ACC112 (cell line): ENCODE measurements at regions not wholly inside any gene's neighbourhood (a gene's known extent, or its start where the extent isn't known, plus 50 kb on each side); places are given as distances from the start of the nearest gene placed in this dataset.
A peak's percentile ranks its signal among the peaks of the same experiment; 100 is the strongest.

Experiments
- H2AFZ ChIP-seq: fragments of 200-600 bp; sonication (generic); one replicate; pipeline ENCODE4 v1.6.0; 2017; ENCODE audit warnings: antibody characterized with exemption, low read length; ENCODE audit not compliant: unreplicated experiment
- H3K27ac ChIP-seq: fragments of 200-600 bp; sonication (generic); 2 replicates; pipeline ENCODE4 v1.5.1; 2014; ENCODE audit warnings: low read depth, mild to moderate bottlenecking, antibody characterized with exemption, low read length, moderate library complexity
- H3K27me3 ChIP-seq: fragments of 200-600 bp; sonication (generic); 2 replicates; pipeline ENCODE4 v1.6.1; 2014; ENCODE audit warnings: mild to moderate bottlenecking, antibody characterized with exemption, low read length, moderate library complexity, mixed read lengths; ENCODE audit not compliant: insufficient read depth
- H3K36me3 ChIP-seq: fragments of 200-600 bp; sonication (generic); 2 replicates; pipeline ENCODE4 v1.6.1; 2016; ENCODE audit warnings: mild to moderate bottlenecking, antibody characterized with exemption, low read length, moderate library complexity, mixed read lengths; ENCODE audit not compliant: insufficient read depth
- H3K4me1 ChIP-seq: fragments of 200-600 bp; sonication (generic); one replicate; pipeline ENCODE4 v1.6.1; 2016; ENCODE audit warnings: low read length, mixed read lengths; ENCODE audit not compliant: insufficient read depth, unreplicated experiment, control insufficient read depth
- H3K4me3 ChIP-seq: fragments of 200-600 bp; sonication (generic); 2 replicates; pipeline ENCODE4 v1.5.1; 2014; ENCODE audit warnings: mild to moderate bottlenecking, low read depth, low read length
- H3K79me2 ChIP-seq: fragments of 200-600 bp; sonication (generic); one replicate; pipeline ENCODE4 v1.6.0; 2016; ENCODE audit warnings: low read length; ENCODE audit not compliant: control insufficient read depth, unreplicated experiment, insufficient read depth

DNA sequence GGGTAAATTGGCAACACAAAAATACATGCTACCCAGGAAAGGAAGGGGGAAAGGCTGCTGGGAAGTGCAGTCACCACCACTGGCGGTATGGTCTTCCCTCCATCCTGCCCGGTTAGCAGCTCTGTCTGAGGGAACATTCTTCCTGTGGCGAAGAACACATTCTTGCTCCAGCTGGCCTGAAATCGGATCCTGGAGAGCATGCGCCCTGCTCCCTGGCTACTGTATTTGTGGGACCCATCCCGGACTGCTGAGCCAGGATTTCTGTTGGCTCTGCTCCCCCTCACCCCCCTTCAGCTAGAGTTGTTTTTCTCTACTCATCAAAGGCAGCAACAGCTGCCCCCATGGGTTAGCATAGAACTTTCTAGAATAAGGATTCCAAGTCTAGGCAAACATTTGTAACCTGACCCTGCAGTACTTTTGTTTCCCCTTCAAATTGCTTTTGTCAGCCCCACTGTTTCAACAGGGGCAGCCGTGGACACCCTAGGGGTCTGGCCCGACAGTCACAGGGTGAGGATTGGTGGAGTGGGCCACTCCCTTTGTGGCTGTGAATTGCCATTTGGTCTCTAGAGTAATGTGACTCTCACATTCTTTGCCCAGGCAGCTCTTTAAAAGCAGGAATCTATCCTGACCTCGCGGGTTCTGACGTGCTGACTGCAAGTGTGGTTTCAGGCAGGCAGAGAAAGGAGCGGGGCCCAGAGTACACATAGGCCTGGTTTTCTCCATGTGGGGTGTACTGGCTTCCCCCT is 157.7 kb downstream of the TOMM20 start:
- Histone ChIP-seq H2AFZ (peak overlapping the region; percentile 90), H3K27me3 (no peaks in the 10 kb centered on the region), H3K27ac (peak overlapping the region; percentile 97), H3K79me2 (no peaks in the 10 kb centered on the region), H3K36me3 (no peaks in the 10 kb centered on the region), H3K4me3 (peak overlapping the region; percentile 58; the same call in 1 of the 2 replicates), H3K4me1 (peaks cover 47% of the 10 kb centered on the region)

DNA sequence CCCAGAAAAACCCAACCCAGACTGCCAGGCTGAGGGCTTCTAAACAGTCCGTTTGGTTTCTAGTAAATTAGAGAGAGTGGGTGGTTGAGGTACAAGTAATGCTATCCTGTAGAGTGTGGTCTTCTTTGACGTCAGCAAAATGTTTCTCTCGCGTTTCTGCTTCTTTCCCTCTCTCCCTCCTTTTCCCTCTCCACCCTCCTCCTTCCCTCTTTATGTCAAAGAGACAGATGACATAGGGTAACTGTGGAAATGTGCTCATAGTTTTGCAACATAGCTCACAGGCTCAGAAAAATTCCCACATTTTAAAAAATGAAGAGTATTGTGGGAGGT is 158.3 kb downstream of the TOMM20 start:
- Histone ChIP-seq H3K4me1 (peaks cover 42% of the 10 kb centered on the region), H2AFZ (peak overlapping the region; percentile 90), H3K36me3 (no peaks in the 10 kb centered on the region), H3K4me3 (peak overlapping the region; percentile 58), H3K27ac (peak overlapping the region; percentile 97), H3K79me2 (no peaks in the 10 kb centered on the region), H3K27me3 (no peaks in the 10 kb centered on the region)

DNA sequence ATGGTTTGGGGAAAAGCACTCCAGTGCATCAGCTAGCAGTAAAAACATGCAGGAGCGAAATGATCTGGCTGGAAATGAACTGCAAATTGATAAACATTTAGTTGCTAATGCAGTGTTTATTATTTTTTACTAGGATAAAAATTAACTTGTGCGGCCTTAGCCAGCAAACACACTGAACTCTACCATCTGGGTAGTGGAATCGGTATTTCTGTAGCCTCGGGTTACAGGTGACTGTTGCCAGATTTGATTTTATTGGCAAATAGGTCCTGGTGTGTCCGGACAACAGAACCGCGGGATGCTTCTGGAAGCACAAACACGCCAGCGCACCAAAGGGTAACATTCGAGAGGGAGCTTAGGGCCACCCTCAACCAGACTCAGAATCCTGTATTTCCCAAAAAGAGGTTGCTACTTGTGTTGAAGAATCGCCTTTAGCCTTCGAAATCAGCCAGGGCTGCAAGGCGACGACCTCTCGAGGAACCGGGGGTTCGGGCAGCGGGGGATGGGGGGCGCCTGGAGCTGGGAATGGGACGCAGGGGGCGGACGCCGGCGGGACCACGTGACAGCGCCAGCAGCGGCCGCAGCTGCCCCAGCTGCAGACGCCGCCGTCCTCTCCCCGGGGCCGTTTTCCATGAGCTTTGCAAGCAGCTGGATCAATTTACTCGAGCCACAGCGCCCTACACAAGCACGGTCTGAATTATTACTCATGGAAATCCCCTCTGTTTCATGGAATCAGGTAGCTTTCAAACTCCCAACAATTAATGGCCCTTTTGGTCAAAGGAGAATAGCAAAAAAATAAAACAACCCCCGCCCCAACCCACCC is 158.8 kb downstream of the TOMM20 start:
- Histone ChIP-seq H3K4me1 (peaks cover 42% of the 10 kb centered on the region), H3K27ac (peak overlapping the region; percentile 97), H2AFZ (peak overlapping the region; percentile 65)

DNA sequence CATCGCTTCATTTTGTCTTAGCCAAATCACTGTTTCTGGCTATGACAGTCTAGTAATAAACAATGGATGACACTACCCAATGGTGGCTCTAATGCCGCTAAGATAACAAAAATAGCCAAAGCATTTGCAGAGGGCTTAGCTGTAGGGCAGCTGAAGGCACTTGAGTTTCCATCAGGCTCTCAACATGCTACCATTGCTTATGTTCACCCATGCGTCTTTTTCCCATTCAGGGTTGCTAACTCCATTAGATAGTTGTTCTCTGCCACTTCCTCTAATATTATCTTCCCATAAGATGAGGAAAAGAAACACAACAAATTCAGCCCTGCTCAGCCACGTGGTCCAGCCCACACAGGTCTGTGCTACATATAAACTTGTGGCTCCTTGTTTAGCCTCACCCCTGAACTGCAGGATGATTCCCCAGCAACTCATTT is 159.6 kb downstream of the TOMM20 start:
- Histone ChIP-seq H3K4me1 (peaks cover 44% of the 10 kb centered on the region), H3K36me3 (no peaks in the 10 kb centered on the region), H2AFZ (peak overlapping the region; percentile 65), H3K27me3 (no peaks in the 10 kb centered on the region), H3K27ac (peak overlapping the region; percentile 97), H3K4me3 (peak overlapping the region; percentile 58), H3K79me2 (no peaks in the 10 kb centered on the region)

More for the DNA sequence above, 158.8 kb downstream of the TOMM20 start:
- Histone ChIP-seq H3K27me3 (no peaks in the 10 kb centered on the region), H3K79me2 (no peaks in the 10 kb centered on the region), H3K4me3 (peak overlapping the region; percentile 58), H3K36me3 (no peaks in the 10 kb centered on the region)

DNA sequence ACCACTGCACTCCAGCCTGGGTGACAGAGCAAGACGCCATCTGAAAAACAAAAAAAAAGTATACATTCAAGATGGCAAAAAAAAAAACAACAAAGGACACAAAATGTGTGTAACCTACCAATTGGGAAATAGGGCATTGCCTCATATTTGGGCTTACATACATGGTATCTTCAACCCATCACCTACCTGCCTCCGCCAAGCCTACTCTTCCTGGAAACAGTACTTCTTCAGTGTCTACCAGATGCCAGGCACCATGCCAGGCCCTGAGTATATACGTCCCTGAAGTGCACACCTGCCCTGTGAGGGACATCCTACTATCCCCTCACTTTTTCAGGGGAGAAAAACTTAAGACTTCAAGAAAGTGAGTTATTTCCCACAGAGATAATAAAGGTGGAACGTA is 160.2 kb downstream of the TOMM20 start:
- Histone ChIP-seq H3K4me3 (no peak overlapping the region), H3K27ac (no peak overlapping the region; the same call in 1 of the 2 replicates), H2AFZ (no peak overlapping the region), H3K27me3 (no peaks in the 10 kb centered on the region), H3K4me1 (peaks cover 49% of the 10 kb centered on the region), H3K36me3 (no peaks in the 10 kb centered on the region), H3K79me2 (no peaks in the 10 kb centered on the region)

DNA sequence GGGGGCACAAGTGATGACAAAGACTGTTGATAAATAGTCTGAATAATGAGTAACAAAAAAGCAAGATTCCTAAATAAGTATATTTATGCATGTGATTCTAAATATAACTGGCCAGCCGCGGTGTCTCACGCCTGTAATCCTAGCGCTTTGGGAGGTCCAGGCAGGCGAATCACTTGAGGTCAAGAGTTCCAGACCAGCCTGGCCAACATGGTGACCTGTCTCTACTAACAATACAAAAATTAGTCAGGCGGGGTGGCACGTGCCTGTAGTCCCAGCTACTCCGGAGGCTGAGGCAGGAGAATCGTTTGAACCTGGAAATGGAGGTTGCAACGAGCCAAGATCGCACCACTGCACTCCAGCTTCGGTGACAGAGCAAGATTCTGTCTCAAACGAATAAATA is 161.5 kb downstream of the TOMM20 start:
- Histone ChIP-seq H3K4me1 (peaks cover 61% of the 10 kb centered on the region), H3K4me3 (no peak overlapping the region), H3K79me2 (no peaks in the 10 kb centered on the region), H3K27me3 (no peaks in the 10 kb centered on the region), H3K36me3 (no peaks in the 10 kb centered on the region), H2AFZ (no peak overlapping the region), H3K27ac (no peak overlapping the region)

DNA sequence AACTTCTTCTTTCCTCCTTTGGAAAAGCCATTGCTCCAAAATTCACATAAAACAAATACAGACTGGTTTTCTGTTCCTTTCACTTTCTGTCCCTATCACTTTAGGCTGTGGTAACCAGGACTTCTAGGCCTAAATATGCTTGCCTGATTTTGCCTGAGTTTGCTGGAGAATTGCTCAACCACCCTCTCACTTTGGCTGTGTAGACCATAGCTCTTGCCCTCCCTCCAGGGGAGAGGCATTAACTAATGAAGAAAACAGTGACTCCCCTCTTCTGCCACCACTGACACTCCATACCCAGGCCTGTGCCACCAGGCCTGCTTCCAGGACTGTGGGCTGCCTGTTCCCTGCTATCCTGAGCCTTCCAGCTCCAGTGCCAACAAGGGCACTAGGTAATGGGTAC is 163.5 kb downstream of the TOMM20 start:
- no peaks in the 10 kb centered on the region for H3K27me3 ChIP-seq
- no peak overlapping the region for H3K4me3 ChIP-seq
- H3K79me2 ChIP-seq: no peaks in the 10 kb centered on the region
- H3K4me1 ChIP-seq: peaks cover 63% of the 10 kb centered on the region
- H3K36me3 ChIP-seq: no peaks in the 10 kb centered on the region
- peak overlapping the region; percentile 99 for H3K27ac ChIP-seq
- peak overlapping the region; percentile 81 for H2AFZ ChIP-seq

DNA sequence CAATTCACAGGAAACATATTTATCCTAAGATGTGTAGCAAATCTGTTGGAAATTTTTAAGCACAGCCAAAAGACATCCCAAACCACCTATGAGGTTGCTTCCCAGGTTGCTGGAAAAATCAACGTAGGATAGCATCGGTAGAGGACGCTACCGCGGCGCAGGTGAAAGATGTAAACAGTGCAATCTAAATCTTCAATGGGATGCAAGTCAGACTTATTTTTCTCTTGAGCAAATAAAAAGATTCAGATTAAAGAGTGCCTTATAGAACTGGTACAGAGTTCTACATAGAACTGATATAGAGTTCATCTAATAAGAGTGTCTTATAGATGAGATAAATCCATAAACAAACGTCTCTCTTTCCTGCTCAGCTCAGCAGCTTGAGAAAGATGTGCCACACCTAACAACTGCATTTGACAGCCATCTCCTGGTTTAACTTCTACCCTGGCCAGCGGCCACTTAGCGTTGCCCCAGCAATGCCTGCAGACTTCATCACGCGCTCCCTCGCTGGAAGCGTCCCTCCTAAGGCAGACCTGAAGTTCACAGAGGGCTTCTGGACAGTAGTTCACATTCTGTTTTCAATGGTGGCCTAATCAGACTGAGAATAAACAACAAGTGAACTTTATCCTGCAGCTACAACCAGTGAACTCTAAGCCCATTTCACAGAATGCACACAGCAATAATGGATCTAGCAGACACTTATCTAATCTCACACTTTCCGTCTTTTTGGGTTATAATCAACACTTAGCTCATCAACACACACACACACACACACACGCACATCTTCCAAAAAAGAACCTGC is 164.5 kb downstream of the TOMM20 start:
- Histone ChIP-seq H3K79me2 (no peaks in the 10 kb centered on the region), H2AFZ (peak overlapping the region; percentile 69), H3K4me3 (peak overlapping the region; percentile 3; the same call in 1 of the 2 replicates), H3K36me3 (no peaks in the 10 kb centered on the region), H3K27ac (peak overlapping the region; percentile 99), H3K4me1 (peaks cover 53% of the 10 kb centered on the region), H3K27me3 (no peaks in the 10 kb centered on the region)

DNA sequence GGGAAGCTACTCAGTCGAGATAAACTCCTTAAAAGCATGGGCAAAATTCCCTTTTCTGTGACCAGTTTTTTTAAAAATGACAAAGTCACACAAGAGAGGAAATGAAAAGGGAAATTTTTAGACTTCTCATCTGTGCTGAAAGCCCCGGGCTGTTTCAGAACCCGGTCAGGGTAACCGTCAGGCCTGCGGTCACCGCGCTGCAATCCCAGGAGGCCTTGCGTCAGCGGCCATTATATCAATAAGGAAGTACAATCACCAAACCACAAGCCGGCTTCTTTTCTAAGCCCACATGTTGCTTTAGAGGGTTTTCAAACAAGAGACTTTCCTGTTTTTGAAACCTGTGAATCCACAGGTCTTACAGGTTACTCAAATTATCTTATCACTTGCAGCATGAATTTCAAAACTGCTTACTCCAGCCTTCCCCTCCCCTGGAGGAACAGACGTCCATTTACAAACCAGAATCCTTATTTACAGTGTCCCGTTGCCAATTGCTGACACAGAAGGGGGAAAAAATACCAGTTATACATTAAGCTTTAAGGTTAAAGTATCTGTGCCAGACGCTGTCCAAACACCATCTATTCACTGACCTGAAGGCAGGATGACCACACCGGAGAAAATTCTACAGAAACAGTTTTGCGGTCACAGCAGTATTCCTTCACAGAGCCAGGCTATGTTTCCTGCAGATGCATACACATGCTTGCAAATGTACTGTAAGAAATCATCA is 165.3 kb downstream of the TOMM20 start:
- H3K4me3 ChIP-seq: peak overlapping the region; percentile 3
- H3K36me3 ChIP-seq: no peaks in the 10 kb centered on the region
- peak overlapping the region; percentile 69 for H2AFZ ChIP-seq
- no peaks in the 10 kb centered on the region for H3K27me3 ChIP-seq
- peak overlapping the region; percentile 99 for H3K27ac ChIP-seq
- no peaks in the 10 kb centered on the region for H3K79me2 ChIP-seq
- H3K4me1 ChIP-seq: peaks cover 49% of the 10 kb centered on the region
